GM18511 (cell line): ENCODE measurements at regions not wholly inside any gene's neighbourhood (a gene's known extent, or its start where the extent isn't known, plus 50 kb on each side); places are given as distances from the start of the nearest gene placed in this dataset.

Source experiments
- ATAC-seq: cut with Tn5 transposase; IDR thresholded peaks from one replicate; pipeline ENCODE4 v1.9.1; 2021; ENCODE audit warnings: mild to moderate bottlenecking, moderate library complexity; ENCODE audit not compliant: unreplicated experiment

- ATAC-seq = no peak
These were observed 50.2 kb upstream of the LYZL1 start for GRCh38 chr10:29238523-29239135.
